ENCODE measurements at regions not wholly inside any gene's neighbourhood (a gene's known extent, or its start where the extent isn't known, plus 50 kb on each side); places are given as distances from the start of the nearest gene placed in this dataset.
A peak's percentile ranks its signal among the peaks of the same experiment; 100 is the strongest.
"Not testable (repeated sequence)": the region's sequence is repeated elsewhere in the genome, so short reads cannot be mapped to it uniquely, and the experiment has no call there.

DNA sequence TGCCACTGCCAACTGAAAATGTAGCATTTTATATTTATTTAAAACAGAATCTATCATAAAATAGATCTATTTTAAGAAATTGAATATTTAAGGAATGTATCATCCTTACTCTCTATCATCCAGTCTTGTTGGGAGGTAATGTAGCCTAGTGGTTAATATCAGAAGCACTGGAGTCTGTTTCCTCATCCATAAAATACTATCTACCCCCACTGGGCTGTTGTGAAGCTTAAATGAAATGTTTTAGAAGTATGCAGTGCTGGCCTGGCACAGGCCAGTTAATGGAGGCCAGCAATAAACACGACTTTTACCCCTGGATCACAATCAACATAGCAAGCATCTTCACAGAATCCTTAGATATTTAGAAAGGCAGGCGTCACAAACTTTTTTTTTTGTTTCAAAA, 188.0 kb downstream of the CAND1 start:
- DNase-seq = no peak

DNA sequence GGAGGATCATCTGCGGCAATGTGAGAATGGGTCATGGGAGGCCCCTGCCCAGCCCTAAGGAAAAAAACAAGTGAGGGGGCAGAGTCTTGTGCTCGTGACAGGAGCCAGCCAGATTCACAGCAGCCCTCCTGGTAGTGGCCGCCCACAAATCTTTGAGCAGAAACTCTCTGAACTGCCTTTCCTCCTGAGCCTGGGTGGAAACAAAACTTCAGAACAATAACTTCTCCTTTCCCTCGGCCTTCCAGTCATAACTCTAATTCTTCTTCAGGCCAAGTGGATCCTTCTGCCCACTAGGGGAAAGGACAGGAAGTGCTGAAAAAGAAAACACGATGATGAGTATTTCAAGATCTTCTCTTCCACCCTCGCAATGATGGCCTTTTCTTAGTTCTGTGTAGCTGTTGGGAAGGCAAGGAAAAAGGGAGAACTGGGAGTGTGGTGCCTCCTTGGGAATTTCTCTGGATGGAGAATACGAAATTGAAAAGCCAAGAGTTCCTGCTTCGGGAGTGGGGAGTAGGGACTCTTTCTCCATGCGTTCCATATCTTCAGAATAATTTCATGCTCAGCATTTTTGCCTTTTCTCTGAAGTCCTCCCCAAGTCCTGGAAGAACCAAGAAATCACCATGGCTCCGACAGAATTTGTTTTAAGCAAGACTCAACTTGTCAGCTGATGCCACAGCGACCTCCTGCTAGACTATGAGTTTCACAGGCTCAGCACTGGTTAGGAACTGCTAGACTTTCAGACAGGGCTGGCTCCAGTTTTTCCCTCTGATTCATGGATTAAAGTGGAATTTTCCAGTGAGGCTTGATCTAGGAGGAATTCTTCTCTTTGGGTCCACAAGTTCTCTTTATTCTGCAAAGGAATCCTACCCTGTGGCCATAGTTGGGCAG, 188.9 kb downstream of the CAND1 start:
- no peak for DNase-seq

DNA sequence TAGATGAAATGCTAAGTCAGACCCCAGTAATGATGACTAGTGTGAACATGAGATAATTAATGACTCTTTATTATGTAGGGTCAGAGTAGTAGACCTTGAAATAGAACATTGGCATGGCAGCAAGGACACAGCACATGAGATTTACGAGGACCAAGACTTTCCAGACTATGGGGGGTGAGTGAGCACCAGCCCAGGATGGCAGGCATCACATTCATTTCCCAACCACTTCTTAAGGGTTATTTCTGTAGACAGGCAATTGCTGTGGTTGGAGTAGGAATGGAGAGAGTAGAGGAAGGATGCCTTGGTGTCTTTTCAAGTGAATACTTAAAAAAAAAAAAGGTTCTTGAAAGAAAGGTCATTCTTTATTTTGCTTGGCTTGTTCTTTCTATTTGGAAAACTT, 189.4 kb upstream of the DYRK2 start:
- DNase-seq = no peak

DNA sequence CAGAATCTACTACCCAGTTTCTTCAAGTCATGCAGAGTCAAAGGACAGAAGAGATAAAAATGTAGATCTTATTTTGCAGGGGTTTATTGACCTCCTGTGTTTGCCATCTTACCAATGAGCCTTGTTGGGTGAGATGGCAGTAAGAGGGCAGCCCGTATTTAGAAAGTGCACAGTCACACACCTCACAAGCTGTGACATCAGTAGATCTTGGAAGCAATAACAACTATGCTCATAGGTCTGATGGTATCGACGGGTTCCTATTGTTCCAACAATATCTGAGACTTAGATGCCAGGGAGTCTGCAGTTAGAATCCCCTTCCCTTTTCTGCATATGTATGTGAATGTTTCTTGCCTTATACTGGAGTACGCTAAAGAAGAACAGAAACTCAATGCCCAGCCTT, 189.0 kb upstream of the DYRK2 start:
- no peak for DNase-seq

DNA sequence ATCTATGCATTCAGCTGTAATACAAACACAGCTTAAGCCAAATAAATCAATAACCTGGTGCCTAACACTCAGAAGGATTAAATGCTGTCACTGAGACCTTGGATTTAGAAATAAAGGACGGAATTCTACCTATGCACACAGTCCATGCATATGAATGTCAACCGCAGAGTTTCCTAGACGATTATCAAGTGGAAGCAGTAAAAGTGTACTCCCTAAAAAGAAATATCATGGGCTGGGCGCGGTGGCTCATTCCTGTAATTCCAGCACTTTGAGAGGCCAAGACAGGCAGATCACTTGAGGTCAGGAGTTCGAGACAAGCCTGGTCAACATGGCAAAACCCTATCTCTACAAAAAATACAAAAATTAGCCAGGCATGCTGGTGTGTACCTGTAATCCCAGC, 188.2 kb upstream of the DYRK2 start:
- DNase-seq = no peak

DNA sequence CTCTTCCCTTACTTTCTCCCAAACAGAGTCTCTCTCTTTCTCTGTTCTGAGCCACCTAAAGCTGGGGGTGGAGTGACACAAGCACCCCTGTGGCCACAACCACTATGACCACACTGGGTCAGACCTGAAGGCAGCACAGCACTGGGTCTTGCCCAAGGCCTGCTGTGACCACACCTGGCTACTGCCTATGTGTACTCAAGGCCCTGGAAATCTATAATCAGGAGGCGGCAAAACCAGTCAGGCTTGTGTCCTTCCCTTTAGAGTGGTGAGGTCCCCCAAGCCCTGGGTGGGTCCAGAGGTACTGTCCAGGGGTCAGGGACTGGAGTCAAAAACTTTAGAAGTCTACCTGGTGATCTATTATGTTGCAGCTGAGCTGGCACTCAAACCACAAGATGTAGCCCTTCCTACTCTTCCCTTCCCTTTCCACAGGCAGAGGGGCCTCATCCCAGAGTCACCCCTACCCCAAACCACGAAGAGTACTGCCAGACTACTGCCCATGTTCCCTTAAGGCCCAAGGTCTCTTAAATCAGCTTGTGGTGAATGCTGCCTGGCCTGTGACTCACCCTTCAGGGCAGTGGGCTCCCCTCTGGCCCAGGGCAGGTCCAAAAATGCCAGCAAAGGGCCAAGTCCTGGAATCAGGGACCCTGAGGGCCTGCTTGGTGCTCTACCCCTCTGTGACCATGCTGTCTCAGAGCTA, 179.8 kb upstream of the DYRK2 start:
- no peak for DNase-seq

DNA sequence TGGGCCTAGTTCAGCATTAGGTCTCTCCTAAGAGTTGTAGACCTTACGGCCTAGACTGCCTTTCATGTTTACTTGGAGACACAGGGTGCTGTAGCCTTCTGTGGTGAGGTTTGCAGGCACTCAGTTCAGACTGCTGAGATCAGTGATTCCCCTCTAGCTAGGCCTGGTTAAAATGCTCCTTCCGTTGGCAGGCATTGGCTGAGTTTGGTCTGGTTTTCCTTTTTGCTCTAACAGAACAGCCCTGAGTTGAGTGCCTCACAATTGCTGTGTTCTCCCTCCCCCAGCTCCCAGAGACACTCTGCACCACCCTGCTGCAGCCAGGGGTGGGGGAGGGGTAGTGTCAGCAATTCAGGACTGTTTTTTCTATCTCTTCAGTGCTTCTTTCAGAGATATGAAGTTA, 178.9 kb upstream of the DYRK2 start:
- no peak for DNase-seq

DNA sequence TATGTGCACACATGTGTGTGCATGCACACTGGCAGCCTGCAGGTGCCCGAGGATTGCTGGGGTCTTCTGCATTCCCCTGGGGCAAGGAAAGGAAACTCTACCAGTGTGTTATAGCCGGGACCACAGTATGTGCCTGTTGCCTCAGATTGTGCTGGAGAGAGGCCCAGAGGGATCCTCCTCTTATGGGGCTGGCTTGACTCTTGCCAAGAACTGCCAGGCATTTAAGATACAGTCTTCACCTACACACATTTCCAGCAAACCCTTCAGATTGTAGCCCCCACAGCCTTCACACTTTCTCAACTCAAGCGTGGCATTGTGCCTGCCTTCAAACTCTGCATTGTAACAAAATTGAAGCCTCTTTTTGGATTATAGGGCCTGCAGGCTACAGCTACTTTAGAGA, 176.7 kb upstream of the DYRK2 start:
- no peak for DNase-seq

DNA sequence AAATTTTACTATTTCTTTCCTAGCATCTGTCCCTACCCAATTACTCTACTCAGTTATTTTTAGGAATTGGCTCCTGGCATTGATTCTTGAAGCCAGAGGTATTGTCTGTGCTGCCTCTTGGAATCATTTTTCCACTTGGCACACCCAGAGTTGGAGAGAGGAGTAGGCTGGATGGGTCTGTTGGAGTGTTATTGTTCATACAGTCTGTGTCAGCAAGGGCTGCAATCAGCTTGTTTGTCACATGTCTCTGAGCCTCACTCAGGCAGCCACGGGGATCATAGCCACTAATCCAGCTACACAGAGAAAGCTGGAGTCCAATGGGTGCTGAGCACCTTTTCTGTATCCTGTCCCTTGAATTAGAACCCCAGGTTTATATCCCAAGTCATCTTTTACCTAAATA, 176.0 kb upstream of the DYRK2 start:
- DNase-seq = no peak

DNA sequence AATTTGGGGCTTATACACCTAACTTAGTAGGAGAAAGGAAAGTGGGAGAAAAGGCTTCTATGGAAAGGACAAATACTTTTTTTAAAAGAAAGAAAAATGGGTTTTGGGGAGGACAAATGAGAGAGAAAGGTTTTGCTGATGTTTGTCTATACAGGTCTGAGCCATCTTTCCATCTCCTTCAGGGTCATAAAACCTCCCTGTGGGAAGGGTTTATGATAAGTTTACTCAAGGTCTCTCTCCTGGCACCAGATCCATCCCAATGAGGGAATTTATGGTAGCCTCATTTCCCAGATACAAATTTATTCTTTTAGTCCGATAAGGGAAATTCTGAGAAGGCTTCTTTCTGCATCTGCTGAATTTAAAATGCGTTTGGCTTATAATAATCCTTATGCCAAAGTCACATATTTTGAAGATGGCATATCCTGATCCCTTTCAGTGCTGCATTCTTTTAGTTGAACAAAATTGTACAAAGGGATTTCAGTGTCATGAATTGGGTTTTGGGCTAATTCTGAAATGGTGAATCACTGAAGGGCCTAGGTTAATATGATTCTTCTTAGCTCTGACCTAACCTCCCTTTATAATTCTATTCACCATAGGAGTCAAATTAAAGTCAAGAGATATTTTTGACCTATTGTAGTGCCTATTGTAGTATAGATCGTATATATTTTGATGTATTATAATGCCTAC, 173.5 kb upstream of the DYRK2 start:
- DNase-seq = no peak

DNA sequence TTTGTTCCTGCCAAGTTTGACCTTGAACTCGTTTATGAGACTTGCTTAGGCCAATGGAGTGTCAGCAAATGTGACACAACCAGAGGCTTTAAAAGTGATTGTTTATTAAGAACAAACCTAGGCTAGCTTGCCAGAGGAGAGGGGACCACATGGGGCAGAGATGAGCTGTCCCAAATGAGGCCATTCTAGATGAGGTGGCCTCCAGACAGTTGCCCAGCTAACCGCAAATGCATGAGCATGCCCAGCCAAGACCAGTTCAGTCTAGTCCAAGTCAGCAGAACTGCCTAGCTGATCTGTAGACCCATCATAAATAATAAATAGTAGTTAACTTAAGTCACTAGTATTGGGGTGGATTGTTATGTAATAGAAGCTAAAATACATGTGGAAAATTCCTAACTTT, 172.8 kb upstream of the DYRK2 start:
- DNase-seq = no peak

DNA sequence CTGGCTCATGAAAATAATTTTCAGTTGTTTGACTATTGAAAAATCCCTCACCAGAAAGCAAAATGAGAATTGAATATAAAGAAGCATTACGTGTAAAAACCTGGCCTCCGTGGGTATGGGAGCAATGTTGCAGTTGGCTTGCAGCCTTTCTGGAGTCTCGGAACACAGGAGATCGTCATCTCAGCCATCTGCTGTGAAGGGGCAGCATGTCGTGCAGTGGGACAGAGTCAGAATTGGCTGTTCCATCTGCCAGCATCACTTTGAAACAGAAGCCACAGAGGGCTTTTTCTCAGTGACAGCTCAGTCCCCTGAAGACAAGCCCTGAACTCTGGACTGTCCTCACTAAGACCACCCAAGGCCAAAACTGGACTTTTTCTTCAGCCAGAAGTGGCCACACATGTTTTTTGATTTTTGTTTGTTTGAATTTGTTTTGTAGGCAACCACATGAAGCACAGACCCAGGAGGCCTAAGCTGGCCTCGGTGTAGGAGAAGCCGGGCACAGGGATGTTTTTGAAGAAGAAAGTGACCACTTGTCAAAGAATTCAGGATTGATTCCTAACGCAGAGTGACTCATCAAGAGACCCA, 170.8 kb upstream of the DYRK2 start:
- no peak for DNase-seq

DNA sequence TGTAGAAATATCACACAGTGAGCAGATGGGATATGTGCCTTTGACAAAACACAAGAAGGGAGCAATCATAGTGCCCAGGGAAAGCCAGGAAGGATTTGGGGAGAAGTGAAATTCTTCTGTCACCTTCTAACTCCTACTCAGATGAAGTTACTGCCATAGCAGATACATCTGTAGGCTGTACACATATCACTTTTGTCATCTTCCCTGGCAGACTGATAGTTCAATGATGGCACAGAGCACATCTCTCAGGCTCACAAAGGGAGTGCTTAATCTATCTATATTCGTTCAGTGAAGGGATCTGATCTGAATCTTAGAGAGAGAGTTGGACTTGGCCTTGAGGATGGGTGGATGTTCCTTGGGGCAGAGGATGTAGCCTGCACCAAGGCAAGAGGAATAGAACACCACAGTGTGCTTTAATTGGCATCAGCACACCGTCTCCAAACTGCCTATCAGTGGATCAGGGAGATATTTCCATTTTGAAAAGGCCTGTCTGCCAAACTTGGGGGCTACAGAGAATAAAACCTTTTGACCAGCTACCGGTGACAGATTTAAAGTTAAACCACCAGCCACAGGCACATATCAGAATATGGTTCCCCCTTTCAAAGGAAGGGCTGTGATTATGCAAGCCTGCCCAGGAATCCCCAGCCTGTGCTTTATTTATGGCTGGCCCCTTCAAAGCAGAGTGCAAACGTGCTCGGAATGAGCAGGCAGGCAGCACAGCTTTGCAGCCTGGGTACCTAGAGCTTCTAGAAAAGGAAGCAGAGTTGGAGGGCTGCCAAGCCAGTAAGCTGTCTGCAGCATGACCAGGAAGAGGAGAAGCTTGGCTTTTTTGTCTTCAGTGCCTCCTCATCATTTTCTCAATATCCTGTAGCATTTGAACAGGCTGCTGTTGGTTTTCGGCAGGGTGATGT, 165.5 kb upstream of the DYRK2 start:
- peak; percentile 71 to 79 for DNase-seq

DNA sequence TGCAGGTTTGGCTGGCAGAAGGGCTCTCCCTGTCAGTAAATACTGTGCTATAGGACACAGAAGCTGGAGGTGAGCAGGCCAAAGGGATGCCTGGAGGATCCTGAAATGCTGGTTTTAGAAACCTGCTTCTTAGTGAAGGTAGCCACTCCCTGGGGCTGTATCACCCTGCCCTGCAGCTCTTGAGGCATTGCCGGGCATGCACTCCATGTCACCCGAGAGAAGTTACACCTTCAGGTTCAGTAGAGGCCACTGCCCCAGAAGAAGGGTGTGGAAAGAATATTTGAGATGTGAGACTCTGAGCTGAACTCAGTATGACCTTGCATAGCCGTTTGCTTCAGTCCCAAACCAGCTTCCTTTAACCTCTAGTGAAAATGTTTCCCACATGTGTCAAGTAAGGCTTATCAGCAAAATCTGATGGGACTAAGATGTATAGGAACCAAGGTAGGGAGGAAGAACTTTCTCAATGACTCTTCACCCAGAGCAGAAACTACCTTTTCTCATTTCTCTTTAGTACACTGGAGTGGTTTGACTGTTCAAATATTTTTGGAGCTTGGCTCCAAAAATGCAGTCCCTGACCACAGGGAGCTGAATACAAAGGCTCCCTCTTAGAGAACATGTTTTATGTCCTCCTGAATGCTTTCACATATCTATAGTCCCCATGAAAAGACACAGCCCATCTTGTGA, 164.5 kb upstream of the DYRK2 start:
- DNase-seq = peak in 1 of 2 donors; percentile 4

DNA sequence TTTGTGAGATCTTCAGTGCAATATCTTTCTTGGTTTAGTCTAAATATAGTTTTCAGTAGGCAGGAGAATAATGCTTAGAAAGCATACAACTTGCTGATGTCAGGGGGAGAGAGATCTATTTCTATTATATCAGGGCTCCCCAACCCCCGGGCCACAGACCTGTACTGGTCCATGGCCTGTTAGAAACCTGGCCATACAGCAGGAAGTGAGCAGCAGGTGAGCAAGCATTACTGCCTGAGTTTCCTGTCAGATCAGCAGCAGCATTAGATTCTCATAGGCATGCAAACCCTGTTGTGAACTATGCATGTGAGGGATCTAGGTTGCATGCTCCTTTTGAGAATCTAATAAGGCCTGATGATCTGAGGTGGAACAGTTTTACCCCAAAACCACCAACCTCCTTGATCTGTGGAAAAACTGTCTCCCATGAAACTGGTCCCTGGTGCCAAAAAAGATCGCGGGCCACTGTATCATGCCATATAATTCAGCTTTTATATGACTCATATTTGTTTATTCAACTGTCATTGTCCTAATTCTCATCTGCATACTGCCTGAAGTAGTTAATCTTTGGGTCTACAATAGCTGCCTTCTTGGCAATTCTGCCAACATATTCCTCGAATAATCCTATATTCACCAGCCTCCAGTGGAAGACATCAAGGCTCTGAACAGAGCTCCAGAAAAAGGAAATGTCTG, 163.6 kb upstream of the DYRK2 start:
- peak in 1 of 2 donors; percentile 31 for DNase-seq

DNA sequence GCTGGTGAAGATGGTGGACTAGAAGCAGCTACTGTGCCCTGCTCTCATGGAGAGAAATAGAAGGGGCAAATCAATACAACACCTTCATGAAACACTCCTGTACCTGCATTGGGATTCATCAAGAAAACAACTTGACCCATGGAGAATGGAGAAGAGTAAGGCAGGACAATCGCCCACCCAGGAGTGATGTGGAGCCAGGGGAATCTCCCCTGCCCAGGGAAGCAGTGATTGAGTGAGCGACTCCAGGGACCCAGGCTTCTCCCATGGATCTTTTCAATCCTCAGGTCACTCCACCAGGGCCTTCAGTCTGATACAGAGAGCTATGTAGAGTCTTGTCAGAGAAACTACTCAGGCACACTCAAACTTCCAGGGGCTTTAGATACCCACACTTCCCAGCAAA, 161.9 kb upstream of the DYRK2 start:
- DNase-seq = no peak

DNA sequence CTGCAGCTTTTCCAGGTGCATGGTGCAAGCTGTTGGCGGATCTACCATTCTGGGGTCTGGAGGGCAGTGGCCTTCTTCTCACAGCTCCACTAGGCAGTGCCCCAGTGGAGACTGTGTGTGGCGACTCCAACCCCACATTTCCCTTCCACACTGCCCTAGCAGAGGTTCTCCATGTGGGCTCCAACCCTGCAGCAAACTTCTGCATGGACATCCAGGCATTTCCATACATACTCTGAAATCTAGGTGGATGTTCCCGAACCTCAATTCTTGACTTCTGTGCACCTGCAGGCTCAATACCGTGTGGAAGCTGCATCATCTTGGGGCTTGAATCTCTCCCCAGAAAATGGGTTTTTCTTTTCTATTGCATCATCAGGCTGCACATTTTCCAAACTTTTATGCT, 160.2 kb upstream of the DYRK2 start:
- DNase-seq = not testable (repeated sequence)

DNA sequence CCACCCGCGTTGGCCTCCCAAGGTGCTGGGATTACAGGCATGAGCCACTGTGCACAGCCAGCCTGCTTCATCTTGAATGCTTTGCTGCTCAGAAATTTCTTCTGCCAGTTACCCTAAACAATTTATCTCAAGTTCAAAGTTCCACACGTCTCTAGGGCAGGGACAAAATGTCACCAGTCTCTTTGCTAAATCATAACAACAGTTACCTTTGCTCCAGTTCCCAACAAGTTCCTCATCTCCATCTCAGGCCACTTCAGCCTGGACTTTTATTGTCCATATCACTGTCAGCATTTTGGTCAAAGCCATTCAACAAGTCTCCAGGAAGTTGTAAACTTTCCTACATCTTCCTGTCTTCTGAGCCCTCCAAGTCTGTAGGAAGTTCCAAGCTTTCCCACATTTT, 159.5 kb upstream of the DYRK2 start:
- DNase-seq = no peak

DNA sequence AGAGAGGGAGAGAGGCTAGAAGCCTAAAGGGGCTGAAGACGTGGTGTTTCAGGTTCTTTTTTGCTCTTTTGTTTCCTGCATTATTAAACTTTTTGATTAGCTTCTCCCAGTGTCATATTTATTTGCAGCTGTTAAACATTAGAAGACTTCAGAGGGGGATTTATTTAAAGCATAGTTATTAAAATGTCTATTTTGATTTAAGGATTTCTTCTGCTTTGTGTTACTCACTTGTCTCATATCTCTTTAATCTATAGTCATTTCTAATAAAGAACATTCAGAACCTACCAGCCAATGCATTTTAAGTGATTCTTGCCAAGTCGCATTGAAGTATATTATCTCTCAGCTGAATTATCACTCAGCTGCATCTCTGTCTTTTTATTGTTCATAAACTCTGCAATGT, 152.0 kb upstream of the DYRK2 start:
- DNase-seq = no peak

DNA sequence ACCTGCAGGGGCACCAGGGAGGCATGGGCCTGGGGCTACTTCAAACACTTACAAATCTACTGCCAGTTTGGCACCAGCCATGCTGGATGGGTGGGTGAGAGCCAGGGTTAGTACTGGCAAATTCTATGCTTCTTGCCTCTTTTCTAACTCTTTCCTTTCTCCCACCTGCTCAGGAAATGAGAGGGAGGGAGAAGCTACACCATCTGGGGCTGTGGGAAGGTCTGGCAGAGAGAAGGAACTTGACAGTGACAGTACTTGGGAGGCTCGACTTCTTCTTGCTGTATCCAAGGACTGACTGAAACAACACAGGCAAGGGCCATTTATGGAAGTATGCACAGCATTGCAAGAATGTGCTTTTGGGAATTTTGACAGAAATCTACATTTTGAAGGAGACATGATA, 149.6 kb upstream of the DYRK2 start:
- no peak for DNase-seq

DNA sequence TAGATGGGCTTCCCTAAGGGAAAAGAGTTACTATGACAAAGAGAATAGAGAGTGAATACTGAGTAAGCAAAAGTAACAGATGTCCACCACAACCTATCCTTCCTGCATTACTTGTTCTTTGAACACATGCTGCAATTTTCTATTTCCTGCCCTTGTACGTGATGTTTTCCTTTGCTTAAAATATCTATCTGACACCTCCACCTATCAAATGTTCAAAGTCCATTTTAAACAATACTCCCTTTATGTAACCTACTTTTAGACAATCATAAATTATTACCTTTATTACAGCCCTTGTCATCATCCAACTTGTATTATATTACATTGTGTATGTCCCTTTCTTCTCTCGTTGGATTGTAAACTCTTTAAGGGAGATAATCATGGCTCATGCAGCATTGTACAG, 147.2 kb upstream of the DYRK2 start:
- no peak for DNase-seq
